Mesodermal cell (in vitro differentiated cells): ENCODE measurements at regions not wholly inside any gene's neighbourhood (a gene's known extent, or its start where the extent isn't known, plus 50 kb on each side); places are given as distances from the start of the nearest gene placed in this dataset.

ENCODE experiments used
- H3K27ac ChIP-seq: 2 replicates; pipeline ENCODE4 v1.7.0; 2013; ENCODE audit warnings: mild to moderate bottlenecking, low read depth, low read length, moderate library complexity; ENCODE audit not compliant: severe bottlenecking
- H3K36me3 ChIP-seq: 2 replicates; pipeline ENCODE4 v1.7.1; 2013; ENCODE audit warnings: mild to moderate bottlenecking, low read length, moderate library complexity; ENCODE audit not compliant: control insufficient read depth, insufficient read depth
- H3K4me1 ChIP-seq: one replicate; pipeline ENCODE4 v1.7.1; 2013; ENCODE audit warnings: mild to moderate bottlenecking, low read length; ENCODE audit not compliant: insufficient read depth, control insufficient read depth, poor library complexity, severe bottlenecking
- H3K4me3 ChIP-seq: 2 replicates; pipeline ENCODE4 v1.7.0; 2013; ENCODE audit warnings: low read length, control low read depth, mild to moderate bottlenecking; ENCODE audit not compliant: insufficient read depth, poor library complexity, severe bottlenecking; ENCODE audit errors: extremely low read depth
- H3K9me3 ChIP-seq: 2 replicates; pipeline ENCODE4 v1.7.1; 2013; ENCODE audit warnings: mild to moderate bottlenecking, low read length, moderate library complexity; ENCODE audit not compliant: control insufficient read depth
- WGBS, 2 experiments: methylation state at CpG; one replicate each; pipeline ENCODE4 v1.1.5; 2013; ENCODE audit warnings: missing lambda C conversion rate in 2 of 2; ENCODE audit not compliant: insufficient coverage in 2 of 2; 5-methylcytosine and 5-hydroxymethylcytosine counted together

- no peaks in the 10 kb centered on the region for H3K4me1 ChIP-seq
- no peaks in the 10 kb centered on the region for H3K36me3 ChIP-seq
- H3K9me3 ChIP-seq: peaks cover 50% of the 10 kb centered on the region
- 60% methylated on average over 1 of the region's 4 CpGs; no CpG with 5 or more reads in 1 of the 2 experiments for WGBS, 2 experiments
- H3K27ac ChIP-seq: no peak overlapping the region
- H3K4me3 ChIP-seq: no peak overlapping the region
Observed at GRCh38 chr7:153912211-153912610, 140.0 kb upstream of the DPP6 start.

GRCh38 chr7:153920126-153920525 lies 132.1 kb upstream of the DPP6 start:
- H3K4me3 ChIP-seq: no peak overlapping the region
- peaks cover 33% of the 10 kb centered on the region for H3K9me3 ChIP-seq
- H3K36me3 ChIP-seq: no peaks in the 10 kb centered on the region
- H3K4me1 ChIP-seq: no peaks in the 10 kb centered on the region
- no peak overlapping the region for H3K27ac ChIP-seq
- WGBS, 2 experiments: 72 to 96% methylated on average over 3 to 4 of the region's 5 CpGs

DNA sequence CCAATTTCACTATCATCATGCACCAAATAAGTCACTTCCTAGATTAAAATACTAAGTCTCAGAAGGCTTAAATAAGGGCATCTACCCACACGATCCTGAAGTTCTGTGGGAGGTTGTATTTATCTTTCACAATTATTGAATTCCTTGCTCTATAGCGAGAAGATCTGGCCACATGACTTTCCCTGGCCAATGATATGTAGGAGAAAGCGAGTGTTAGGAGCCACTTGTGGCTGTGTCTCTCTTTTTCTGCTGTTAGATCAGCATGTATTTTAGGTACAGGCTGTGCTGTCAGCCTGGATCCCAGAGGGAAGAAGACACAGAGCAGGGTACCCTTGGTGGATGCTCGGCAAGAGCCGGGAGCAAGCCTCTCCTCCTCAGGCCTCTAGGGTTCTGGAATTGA lies 131.3 kb upstream of the DPP6 start:
- peaks cover 35% of the 10 kb centered on the region for H3K9me3 ChIP-seq
- H3K4me3 ChIP-seq: no peak overlapping the region
- WGBS, 2 experiments: 59 to 68% methylated on average over 3 of the region's 5 CpGs
- H3K27ac ChIP-seq: no peak overlapping the region
- no peaks in the 10 kb centered on the region for H3K36me3 ChIP-seq
- no peaks in the 10 kb centered on the region for H3K4me1 ChIP-seq

DNA sequence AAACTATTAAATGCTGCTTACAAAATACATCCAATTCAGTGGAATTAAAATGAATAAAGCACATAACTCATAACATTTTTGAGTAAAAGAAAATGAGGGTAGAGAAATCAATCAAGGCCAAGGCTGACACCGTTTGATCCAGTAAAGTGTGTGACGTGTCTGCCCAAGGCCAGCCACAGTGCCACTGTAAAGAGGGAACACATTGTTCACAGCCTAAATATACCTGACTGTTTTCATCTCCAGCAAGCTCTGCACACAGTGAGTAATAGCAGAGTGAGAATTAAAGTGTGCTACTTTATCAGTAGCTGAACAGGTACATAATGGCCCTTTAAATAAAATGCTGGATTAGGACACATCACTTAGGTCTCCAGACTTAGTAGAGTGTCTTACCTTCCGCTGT lies 130.8 kb upstream of the DPP6 start:
- Histone ChIP-seq H3K27ac (no peak overlapping the region), H3K9me3 (peaks cover 40% of the 10 kb centered on the region), H3K36me3 (no peaks in the 10 kb centered on the region), H3K4me1 (no peaks in the 10 kb centered on the region), H3K4me3 (no peak overlapping the region)
- WGBS, 2 experiments: 64 to 72% methylated on average over 3 of the region's 3 CpGs

GRCh38 chr7:153930696-153931095 lies 121.5 kb upstream of the DPP6 start:
- no peaks in the 10 kb centered on the region for H3K4me1 ChIP-seq

DNA sequence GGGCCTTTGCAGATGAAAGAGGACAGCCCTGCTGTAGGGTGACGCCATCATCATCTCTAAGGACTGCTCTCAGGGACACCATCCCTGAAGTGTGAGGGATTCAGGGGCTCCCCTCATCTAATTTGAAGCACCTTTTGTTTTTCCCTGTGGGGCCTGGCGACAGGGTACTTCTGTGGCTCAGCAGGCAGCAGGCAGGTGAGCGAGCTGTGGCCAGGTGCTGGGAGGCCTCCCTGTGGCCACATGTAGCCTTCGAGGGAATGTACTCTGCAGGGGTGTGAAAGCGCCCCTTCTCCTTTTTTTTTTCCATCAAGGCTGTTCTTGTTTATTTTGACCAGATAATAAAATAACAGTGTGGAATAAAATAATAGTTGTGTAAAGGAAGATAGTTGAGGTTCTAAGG lies 118.2 kb upstream of the DPP6 start:
- no peaks in the 10 kb centered on the region for H3K4me1 ChIP-seq
- no peak overlapping the region for H3K27ac ChIP-seq
- H3K9me3 ChIP-seq: peaks cover 48% of the 10 kb centered on the region
- H3K36me3 ChIP-seq: no peaks in the 10 kb centered on the region
- WGBS, 2 experiments: 58 to 76% methylated on average over 3 of the region's 5 CpGs
- no peak overlapping the region for H3K4me3 ChIP-seq

More at GRCh38 chr7:153930696-153931095, 121.5 kb upstream of the DPP6 start:
- WGBS, 2 experiments: 85 to 100% methylated on average over 1 to 2 of the region's 2 CpGs
- H3K4me3 ChIP-seq: no peak overlapping the region
- no peak overlapping the region for H3K27ac ChIP-seq
- no peaks in the 10 kb centered on the region for H3K36me3 ChIP-seq
- H3K9me3 ChIP-seq: peaks cover 55% of the 10 kb centered on the region

DNA sequence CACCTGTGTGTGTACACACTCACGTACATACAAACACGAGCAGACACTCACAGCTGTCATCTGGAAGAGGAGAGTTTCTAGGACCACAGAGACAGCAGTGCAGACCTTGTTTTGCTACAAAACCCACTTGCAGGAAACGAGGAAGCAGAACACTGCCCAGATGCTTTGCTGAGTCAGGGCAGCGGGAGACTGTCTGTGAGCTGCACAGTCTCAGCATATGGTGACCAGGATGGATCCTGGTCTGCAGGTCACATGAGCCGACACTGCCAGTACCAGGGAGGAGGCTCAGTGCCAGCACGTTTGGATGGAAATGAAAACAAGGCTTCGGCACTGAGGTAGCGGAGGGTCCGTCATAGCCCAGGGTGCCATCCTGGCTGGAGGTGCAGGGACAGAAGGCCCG lies 117.6 kb upstream of the DPP6 start:
- Histone ChIP-seq H3K4me3 (no peak overlapping the region), H3K27ac (no peak overlapping the region), H3K36me3 (no peaks in the 10 kb centered on the region), H3K4me1 (no peaks in the 10 kb centered on the region), H3K9me3 (peaks cover 47% of the 10 kb centered on the region)
- WGBS, 2 experiments: 82 to 85% methylated on average over 9 to 10 of the region's 10 CpGs

- Histone ChIP-seq H3K9me3 (peaks cover 52% of the 10 kb centered on the region), H3K27ac (no peak overlapping the region), H3K4me3 (no peak overlapping the region), H3K4me1 (no peaks in the 10 kb centered on the region), H3K36me3 (no peaks in the 10 kb centered on the region)
- WGBS, 2 experiments: 84 to 87% methylated on average over 11 to 13 of the region's 13 CpGs
Observed at GRCh38 chr7:153935095-153935494, 117.1 kb upstream of the DPP6 start.

- peaks cover 61% of the 10 kb centered on the region for H3K9me3 ChIP-seq
- H3K4me1 ChIP-seq: no peaks in the 10 kb centered on the region
- no peaks in the 10 kb centered on the region for H3K36me3 ChIP-seq
- 73 to 100% methylated on average over 1 to 8 of the region's 8 CpGs for WGBS, 2 experiments
- no peak overlapping the region for H3K4me3 ChIP-seq
- no peak overlapping the region for H3K27ac ChIP-seq
Observed at GRCh38 chr7:153938451-153938850, 113.7 kb upstream of the DPP6 start.

DNA sequence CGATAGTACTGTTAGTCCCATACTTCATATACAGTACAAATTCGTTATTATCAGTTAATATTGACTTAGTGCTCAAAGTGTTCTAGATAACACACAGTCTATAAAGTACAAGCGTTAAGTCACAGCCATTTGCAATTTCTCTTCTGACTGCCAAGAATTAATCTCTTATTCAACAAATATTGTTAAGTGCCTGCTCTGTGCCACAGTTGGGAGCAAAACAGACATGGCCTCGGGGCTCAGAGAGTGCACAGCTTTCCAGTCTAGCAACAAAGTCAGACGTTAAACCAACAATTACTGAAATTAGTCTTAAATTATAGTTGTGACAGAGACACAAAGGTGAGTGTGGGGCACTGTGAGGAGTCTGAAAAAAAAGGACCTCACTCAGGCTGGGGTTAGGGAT lies 113.0 kb upstream of the DPP6 start:
- Histone ChIP-seq H3K36me3 (no peaks in the 10 kb centered on the region), H3K27ac (no peak overlapping the region), H3K4me1 (no peaks in the 10 kb centered on the region), H3K4me3 (no peak overlapping the region), H3K9me3 (peaks cover 56% of the 10 kb centered on the region)
- WGBS, 2 experiments: 70 to 75% methylated on average over 2 of the region's 5 CpGs

- Histone ChIP-seq H3K36me3 (no peaks in the 10 kb centered on the region), H3K27ac (no peak overlapping the region), H3K9me3 (peaks cover 57% of the 10 kb centered on the region), H3K4me1 (no peaks in the 10 kb centered on the region), H3K4me3 (no peak overlapping the region)
- 85% methylated on average over 3 of the region's 3 CpGs; no CpG with 5 or more reads in 1 of the 2 experiments for WGBS, 2 experiments
Observed at GRCh38 chr7:153939654-153940053, 112.5 kb upstream of the DPP6 start.
